OCI-LY7 (cell line): ENCODE measurements at regions not wholly inside any gene's neighbourhood (a gene's known extent, or its start where the extent isn't known, plus 50 kb on each side); places are given as distances from the start of the nearest gene placed in this dataset.

ENCODE experiments used
- CTCF ChIP-seq: fragments of 200-600 bp; sonication (generic); conservative IDR thresholded peaks from 2 replicates; pipeline ENCODE4 v1.5.1; 2014; ENCODE audit warnings: mild to moderate bottlenecking, antibody characterized with exemption, low read length, moderate library complexity, mixed read lengths
- EZH2phosphoT487 ChIP-seq: fragments of 200-600 bp; sonication (generic); IDR thresholded peaks from 2 replicates; pipeline ENCODE4 v1.6.1; 2018; ENCODE audit warnings: low read depth, borderline replicate concordance, mild to moderate bottlenecking, mixed run types, antibody characterized with exemption, low read length, moderate library complexity, mixed read lengths

DNA sequence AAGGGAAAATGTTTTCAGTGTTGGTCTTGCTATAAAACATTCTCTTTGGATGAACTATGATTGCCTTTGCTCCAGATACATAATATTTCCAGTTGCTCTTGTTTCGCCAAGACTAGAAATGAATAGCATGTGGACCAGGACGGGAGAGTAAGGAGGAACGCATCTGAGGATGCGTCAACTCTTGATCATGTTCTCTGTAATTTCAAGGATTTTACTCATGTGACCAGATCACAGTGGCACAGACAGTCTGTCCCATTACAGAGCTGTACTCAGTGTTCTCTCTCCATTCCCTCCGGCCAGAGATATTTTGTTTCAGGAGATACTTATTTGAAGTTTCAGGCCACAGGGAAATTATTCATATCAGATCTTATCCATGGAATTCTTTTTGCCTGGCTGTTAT lies 266.6 kb downstream of the MID1IP1 start:
- no peak for TF ChIP-seq CTCF
- no peak for TF ChIP-seq EZH2phosphoT487
